Muscle of back (tissue), 3 donors: ENCODE measurements at regions not wholly inside any gene's neighbourhood (a gene's known extent, or its start where the extent isn't known, plus 50 kb on each side); places are given as distances from the start of the nearest gene placed in this dataset.
"Not testable (repeated sequence)": the region's sequence is repeated elsewhere in the genome, so short reads cannot be mapped to it uniquely, and the experiment has no call there.

Experiments
- DNase-seq, 3 donors: peaks; one replicate each; pipeline versions ENCODE4 v3.0.0 to v3.0.0-alpha.2; 2013

DNA sequence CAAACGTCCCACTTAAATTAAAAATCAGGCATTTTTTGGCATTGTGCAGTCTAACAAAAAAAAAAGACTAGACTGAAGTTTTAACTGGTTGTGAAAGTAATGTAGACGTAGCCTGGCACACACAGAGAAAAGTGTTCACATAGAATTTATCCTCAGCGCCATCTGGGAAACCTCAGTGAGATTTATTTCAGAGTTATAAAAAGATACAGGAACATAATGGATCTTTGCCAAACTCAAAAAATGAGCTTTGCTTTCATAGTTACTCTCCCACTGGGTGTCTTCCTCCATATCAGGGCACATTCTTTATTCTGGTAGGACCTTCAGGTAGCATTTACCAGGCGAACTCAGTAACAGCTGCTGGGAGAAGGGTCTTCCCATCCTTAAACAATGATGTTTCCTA lies 532.4 kb upstream of the SALL3 start:
- DNase-seq, result no peak

- DNase-seq, result no peak
Observed at GRCh38 chr18:78448106-78448505, 531.5 kb upstream of the SALL3 start.

- DNase-seq, result no peak
Observed at GRCh38 chr18:78448591-78448990, 531.0 kb upstream of the SALL3 start.

DNA sequence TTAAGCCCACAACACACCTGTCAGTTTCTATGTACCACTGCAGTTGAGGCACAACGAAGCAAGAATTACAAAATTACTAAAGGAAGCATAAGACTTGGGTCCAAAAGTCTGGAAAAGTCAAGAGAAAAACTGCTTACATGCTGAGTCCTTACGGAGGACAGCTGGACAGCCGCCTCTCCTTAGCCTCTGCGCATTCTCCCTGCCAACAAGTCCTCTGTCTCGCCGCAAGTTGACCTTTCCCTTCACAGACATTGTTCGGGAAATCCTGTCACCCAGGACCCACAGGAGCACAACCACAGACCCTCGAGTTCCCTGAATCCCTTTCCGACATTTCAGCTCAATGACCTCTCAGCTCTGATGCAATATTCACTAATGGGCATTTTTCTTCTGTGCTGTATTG lies 525.4 kb upstream of the SALL3 start:
- DNase-seq, result no peak

DNA sequence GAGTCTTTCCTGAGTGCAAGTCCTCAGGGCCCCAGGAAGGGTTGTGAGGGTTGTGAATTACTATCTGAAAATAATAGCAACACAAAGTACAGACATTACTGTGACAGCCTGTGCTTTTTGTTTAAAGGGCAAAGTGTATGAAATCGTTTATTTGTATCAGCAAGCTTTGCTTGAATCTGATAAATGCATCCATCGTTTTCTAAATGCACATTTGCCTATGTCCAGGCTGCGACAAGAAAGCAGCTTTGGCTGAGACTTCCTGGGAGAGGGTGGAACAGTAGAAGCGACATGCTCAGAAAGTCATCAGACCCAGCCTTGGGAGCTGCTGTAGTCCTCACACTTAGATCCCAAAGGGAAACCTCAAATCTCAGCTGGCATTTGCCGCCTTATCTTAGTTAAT lies 524.2 kb upstream of the SALL3 start:
- no peak for DNase-seq

DNA sequence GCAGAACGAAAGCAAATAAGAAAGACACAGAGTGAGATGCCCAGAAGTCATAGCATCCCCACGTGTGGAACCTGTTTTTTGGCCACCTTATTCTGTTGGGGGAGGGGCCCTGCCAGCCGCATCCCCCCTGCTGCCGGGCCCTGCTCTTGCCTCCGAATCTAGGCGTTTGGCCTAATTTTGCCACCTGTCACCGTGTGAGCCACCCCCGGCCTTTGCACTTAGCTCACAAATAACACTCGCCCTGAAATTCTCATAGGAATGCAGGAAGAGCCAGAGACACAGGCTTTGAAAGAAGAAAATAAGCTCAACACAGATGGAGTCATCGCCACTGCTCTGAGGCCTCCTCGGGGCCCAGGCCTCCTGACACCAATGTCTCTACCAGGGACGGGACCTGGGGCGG lies 522.6 kb upstream of the SALL3 start:
- no peak for DNase-seq

- no peak for DNase-seq
Observed at GRCh38 chr18:78457731-78458130, 521.9 kb upstream of the SALL3 start.

- DNase-seq, result no peak
Observed at GRCh38 chr18:78458356-78458755, 521.3 kb upstream of the SALL3 start.

DNA sequence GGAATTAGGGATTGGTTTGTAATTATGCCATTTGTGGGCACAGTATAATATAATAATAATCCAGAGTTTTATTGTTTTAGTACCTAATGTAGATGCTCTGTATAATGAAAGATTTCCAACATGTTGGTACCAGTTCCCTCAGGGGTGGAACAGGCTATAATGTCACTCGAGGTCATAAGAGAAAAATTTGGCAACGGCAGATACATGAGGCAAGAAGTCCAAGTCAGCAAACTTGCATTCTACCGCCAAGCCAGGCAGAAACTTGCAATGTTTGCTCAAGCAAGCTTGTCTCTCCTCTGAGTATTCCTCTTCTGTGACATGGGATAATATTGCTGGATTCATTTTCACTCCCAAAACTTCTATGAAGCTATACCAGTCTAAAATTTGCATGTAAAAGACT lies 520.0 kb upstream of the SALL3 start:
- DNase-seq, result no peak

DNA sequence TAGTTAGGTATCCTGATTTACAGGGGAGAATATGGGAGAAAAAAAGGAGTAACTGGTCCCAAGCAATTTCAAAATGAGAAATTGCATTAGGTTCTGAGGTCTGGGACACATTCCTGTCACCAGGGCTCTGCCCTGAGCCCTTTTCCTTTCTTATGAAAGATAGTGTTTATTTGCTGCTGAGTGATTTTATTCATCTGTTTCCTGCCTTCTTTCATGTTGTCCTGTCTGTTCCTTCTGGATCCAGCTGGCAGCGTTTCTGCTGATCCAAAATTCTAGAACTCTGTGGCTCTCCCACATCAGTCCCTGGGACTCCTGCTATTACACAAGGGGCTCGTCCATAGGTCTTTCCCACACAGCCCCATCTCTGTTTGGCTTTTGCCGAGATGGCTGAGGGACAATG lies 519.1 kb upstream of the SALL3 start:
- no peak for DNase-seq

DNA sequence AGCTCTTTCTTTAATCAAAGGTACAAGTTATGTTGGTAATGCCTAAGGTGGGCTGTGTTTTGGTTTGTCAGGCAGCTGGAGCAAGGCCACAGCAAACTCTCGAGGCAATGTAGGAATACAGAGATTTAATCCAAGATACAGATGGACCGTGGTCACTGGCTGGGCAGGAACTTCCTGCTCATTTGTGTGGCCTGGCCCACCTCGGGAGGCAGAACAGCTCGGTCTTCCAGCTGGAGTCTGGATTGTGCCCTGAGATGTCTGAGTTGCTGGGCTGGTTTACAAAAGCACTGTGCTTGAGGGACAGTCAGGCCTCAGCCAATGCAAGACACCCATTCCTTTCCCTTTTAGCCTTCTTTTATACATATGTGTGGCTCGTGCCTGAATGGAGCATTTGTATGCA lies 506.1 kb upstream of the SALL3 start:
- no peak for DNase-seq

DNA sequence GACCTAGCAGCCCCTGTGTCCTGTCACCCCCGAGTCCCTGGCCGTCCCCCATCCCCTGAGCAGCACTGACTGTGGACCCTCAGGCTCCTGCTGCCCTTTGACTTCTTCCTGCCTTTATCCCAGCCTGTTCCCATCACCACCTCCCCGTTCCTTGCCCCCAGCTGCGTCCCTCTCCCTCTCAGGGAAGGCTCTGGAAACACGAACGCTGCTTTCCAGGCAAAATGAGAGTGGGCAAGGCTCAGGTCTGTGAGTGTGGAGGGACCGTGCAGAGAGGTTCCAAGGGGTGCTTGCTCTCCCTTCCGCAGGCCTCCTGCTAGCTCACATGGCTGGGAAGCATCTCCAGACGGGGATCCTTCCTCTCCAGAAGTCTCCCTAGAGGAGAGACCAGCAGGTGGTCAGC lies 501.8 kb upstream of the SALL3 start:
- DNase-seq, result no peak

GRCh38 chr18:78479443-78479842 lies 500.2 kb upstream of the SALL3 start:
- no peak for DNase-seq

GRCh38 chr18:78480262-78481054 lies 499.2 kb upstream of the SALL3 start:
- DNase-seq, result no peak

- no peak for DNase-seq
Observed at GRCh38 chr18:78482378-78482777, 497.2 kb upstream of the SALL3 start.

DNA sequence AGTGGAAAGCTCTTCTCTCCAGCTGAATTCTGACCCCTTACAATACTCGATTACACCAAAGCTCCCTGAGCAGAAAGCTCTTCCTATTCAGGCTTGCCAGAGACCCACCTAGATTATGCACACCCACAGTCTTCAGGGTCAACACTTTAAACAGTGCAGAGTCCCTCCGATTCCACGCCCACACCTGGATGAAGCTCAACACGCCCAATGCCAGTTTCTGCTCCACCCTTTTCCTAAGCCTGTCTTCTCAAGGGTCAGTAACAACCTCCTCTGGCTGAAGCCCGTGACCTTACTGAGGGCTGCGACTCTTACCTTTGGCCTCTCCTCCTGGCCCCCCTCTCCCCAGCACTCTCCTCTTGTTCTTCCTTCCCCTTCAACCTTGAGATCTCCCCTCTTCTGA lies 492.0 kb upstream of the SALL3 start:
- DNase-seq, result no peak

- DNase-seq, result no peak
Observed at GRCh38 chr18:78492064-78492812, 487.4 kb upstream of the SALL3 start.

GRCh38 chr18:78492813-78493371 lies 486.7 kb upstream of the SALL3 start:
- DNase-seq, result no peak

GRCh38 chr18:78493490-78493889 lies 486.1 kb upstream of the SALL3 start:
- not testable (repeated sequence) for DNase-seq

DNA sequence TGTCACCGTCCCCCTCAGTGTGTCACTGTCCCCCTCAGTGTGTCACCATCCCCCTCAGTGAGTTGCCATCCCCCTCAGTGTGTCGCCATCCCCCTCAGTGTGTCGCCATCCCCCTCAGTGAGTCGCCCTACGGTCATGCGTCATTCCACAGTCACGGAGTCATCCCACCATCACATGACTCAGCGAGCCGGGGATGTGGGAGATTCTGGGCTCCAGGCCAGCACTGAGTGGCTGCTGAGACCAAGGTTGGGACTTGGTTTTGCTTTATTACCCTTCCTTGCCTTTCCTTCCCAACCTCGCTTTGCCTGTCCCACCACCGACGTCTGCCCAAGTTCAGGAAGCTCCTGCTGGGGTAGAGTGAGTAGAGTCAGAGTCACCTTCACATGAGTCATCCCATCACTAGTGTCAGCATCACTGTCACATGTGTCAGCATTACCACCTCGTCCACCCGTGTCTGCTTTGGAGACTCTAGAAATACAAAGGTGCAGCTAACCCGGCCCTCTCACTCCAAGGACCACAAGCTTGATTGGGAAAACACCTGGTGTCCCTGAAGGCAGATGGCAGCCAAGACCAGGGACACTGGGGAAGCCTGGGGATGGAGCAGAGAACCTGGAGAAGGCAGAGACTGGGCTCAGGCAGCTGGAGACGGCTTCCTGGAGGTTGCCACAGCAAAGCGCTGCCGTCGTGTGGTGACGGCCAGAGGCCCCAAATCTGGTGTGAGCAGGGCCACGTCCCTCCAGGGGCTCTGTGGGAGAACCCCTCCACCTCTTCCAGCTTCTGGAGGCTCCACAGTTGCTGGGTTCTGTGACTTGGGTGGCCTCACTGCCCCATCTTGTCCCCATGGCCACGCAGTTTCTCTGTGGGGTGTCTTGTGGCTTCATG lies 485.2 kb upstream of the SALL3 start:
- DNase-seq, result peak in 1 of 3 donors; percentile 10

- no peak for DNase-seq
Observed at GRCh38 chr18:78495550-78495949, 484.1 kb upstream of the SALL3 start.

GRCh38 chr18:78496079-78496478 lies 483.5 kb upstream of the SALL3 start:
- no peak for DNase-seq
